ENCODE measurements at regions not wholly inside any gene's neighbourhood (a gene's known extent, or its start where the extent isn't known, plus 50 kb on each side); places are given as distances from the start of the nearest gene placed in this dataset.
A peak's percentile ranks its signal among the peaks of the same experiment; 100 is the strongest.
"Not testable (repeated sequence)": the region's sequence is repeated elsewhere in the genome, so short reads cannot be mapped to it uniquely, and the experiment has no call there.

- DNase-seq: no peak
Measured at GRCh38 chr12:131499160-131499863, 211.6 kb upstream of the SFSWAP start.

- no peak for DNase-seq
Measured at GRCh38 chr12:131499864-131500190, 211.1 kb upstream of the SFSWAP start.

GRCh38 chr12:131500564-131500963, 210.3 kb upstream of the SFSWAP start:
- DNase-seq: no peak

GRCh38 chr12:131505561-131505960, 205.3 kb upstream of the SFSWAP start:
- peak in 2 of 56 donors; percentile 7 to 15 for DNase-seq

GRCh38 chr12:131506426-131506825, 204.5 kb upstream of the SFSWAP start:
- no peak for DNase-seq

GRCh38 chr12:131507094-131507493, 203.8 kb upstream of the SFSWAP start:
- DNase-seq: no peak

- DNase-seq: no peak
Measured at GRCh38 chr12:131507881-131508280, 203.0 kb upstream of the SFSWAP start.

- no peak for DNase-seq
Measured at GRCh38 chr12:131509701-131510100, 201.2 kb upstream of the SFSWAP start.

GRCh38 chr12:131510431-131510830, 200.5 kb upstream of the SFSWAP start:
- no peak for DNase-seq

GRCh38 chr12:131511391-131511802, 199.5 kb upstream of the SFSWAP start:
- peak in 30 of 56 donors; percentile 7 to 75 (median 42) for DNase-seq

GRCh38 chr12:131511803-131512561, 198.9 kb upstream of the SFSWAP start:
- no peak for DNase-seq

GRCh38 chr12:131513606-131514005, 197.3 kb upstream of the SFSWAP start:
- DNase-seq: no peak

- not testable (repeated sequence) for DNase-seq
Measured at GRCh38 chr12:131520553-131520952, 190.3 kb upstream of the SFSWAP start.

- DNase-seq: no peak
Measured at GRCh38 chr12:131521326-131521725, 189.6 kb upstream of the SFSWAP start.

GRCh38 chr12:131525795-131526508, 184.9 kb upstream of the SFSWAP start:
- DNase-seq: no peak

- no peak for DNase-seq
Measured at GRCh38 chr12:131527092-131527491, 183.8 kb upstream of the SFSWAP start.

- DNase-seq: no peak
Measured at GRCh38 chr12:131527736-131528135, 183.2 kb upstream of the SFSWAP start.

GRCh38 chr12:131528144-131528543, 182.7 kb upstream of the SFSWAP start:
- DNase-seq: no peak

- DNase-seq: no peak
Measured at GRCh38 chr12:131528667-131529066, 182.2 kb upstream of the SFSWAP start.

- DNase-seq: no peak
Measured at GRCh38 chr12:131529196-131530040, 181.5 kb upstream of the SFSWAP start.

- no peak for DNase-seq
Measured at GRCh38 chr12:131530041-131530332, 180.9 kb upstream of the SFSWAP start.

GRCh38 chr12:131530422-131530821, 180.5 kb upstream of the SFSWAP start:
- DNase-seq: no peak
